ENCODE measurements at regions not wholly inside any gene's neighbourhood (a gene's known extent, or its start where the extent isn't known, plus 50 kb on each side); places are given as distances from the start of the nearest gene placed in this dataset.

- TF ChIP-seq SIN3A (IDR thresholded peaks at IDR 0.05; ENCODE audit: borderline replicate concordance, insufficient read depth, low read length) (no peak), TAF1 (IDR thresholded peaks at IDR 0.05; ENCODE audit: borderline replicate concordance, insufficient read depth, low read length) (no peak), REST (IDR thresholded peaks at IDR 0.05; ENCODE audit: insufficient read depth in 1 of 2, low read depth in 2 of 2, low read length in 2 of 2) (no peak), POLR2AphosphoS5 (IDR thresholded peaks at IDR 0.05; ENCODE audit: low read depth, low read length) (no peak), FOXP2 (optimal IDR thresholded peaks at IDR 0.05; ENCODE audit: borderline replicate concordance, extremely low read depth, extremely low read length, insufficient read depth) (no peak)
These were observed 56.3 kb upstream of the LCORL start for GRCh38 chr4:18077808-18078207.

- TF ChIP-seq SIN3A (IDR thresholded peaks at IDR 0.05; ENCODE audit: borderline replicate concordance, insufficient read depth, low read length) (no peak), TAF1 (IDR thresholded peaks at IDR 0.05; ENCODE audit: borderline replicate concordance, insufficient read depth, low read length) (no peak), REST (IDR thresholded peaks at IDR 0.05; ENCODE audit: insufficient read depth in 1 of 2, low read depth in 2 of 2, low read length in 2 of 2) (no peak), FOXP2 (optimal IDR thresholded peaks at IDR 0.05; ENCODE audit: borderline replicate concordance, extremely low read depth, extremely low read length, insufficient read depth) (no peak), POLR2AphosphoS5 (IDR thresholded peaks at IDR 0.05; ENCODE audit: low read depth, low read length) (no peak)
These were observed 54.4 kb upstream of the LCORL start for GRCh38 chr4:18075823-18076433.

- TF ChIP-seq POLR2AphosphoS5 (IDR thresholded peaks at IDR 0.05; ENCODE audit: low read depth, low read length) (no peak), SIN3A (IDR thresholded peaks at IDR 0.05; ENCODE audit: borderline replicate concordance, insufficient read depth, low read length) (no peak), REST (IDR thresholded peaks at IDR 0.05; ENCODE audit: insufficient read depth in 1 of 2, low read depth in 2 of 2, low read length in 2 of 2) (no peak), FOXP2 (optimal IDR thresholded peaks at IDR 0.05; ENCODE audit: borderline replicate concordance, extremely low read depth, extremely low read length, insufficient read depth) (no peak), TAF1 (IDR thresholded peaks at IDR 0.05; ENCODE audit: borderline replicate concordance, insufficient read depth, low read length) (no peak)
These were observed 50.3 kb upstream of the LCORL start for GRCh38 chr4:18071894-18072293.

All from PFSK-1 (cell line).